H4 (cell line): ENCODE measurements at regions not wholly inside any gene's neighbourhood (a gene's known extent, or its start where the extent isn't known, plus 50 kb on each side); places are given as distances from the start of the nearest gene placed in this dataset.

ENCODE experiments used
- DNase-seq: peaks from one replicate; pipeline ENCODE4 v3.0.0-alpha.2; 2015; ENCODE audit warnings: low spot score

DNA sequence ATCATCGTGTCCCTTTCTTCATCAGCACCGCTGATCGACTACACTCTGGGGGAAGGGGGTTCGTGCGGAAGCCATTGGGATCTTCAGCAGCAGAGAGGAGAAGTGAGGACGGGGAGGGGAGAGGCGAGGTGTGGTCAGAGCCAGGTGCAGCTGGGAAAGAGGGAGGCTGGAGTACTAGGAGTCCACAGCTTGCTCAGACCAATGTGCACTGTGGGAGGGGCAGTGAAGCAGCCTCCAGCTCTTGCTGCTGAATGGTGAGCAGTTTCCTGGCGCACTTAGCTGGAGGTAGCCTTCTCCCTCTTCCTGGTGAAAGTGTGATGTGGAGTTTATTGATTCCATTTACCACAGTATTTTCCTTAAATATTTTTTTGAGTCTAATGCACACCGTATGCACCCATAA, 99.0 kb upstream of the NECTIN1 start:
- DNase-seq, result no peak

DNA sequence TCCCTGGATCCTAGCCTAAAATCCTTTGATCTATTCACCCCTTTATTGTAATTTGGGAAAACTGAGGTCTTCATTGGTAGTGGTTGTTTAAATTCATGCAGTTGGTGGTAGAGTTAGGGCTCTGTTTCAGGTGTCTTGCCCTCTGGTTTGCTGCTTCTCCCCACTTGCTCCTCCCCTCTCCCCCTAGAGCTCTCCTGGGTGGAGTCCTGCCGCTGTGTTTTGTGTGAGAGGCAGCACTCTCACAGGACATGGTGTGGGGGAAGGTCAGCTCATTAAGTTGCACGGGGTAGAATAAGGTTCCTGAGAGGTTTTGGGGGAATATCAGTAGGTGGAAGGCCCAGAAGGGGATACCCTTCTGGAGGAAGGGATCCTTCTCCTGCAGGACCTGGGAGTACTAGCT, 98.1 kb upstream of the NECTIN1 start:
- DNase-seq, result no peak

DNA sequence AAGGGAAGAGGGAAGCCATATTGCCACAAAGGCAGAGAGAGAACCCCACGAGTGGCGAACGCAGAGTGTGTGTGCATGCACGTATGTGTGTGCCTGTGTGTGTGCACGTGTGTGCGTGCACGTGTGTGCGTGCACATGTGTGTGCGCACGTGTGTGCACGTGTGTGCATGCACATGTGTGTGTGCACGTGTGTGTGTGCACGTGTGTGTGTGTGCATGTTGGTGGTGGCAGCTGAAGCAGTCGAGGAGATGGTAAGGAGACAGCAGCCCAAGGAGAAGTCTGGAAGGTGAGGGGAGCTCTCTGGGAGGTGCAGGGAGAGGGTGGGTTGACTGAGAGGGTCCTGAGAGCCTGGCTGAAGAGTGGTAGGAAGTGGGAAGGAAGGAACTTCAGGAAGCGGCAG, 94.1 kb upstream of the NECTIN1 start:
- no peak for DNase-seq

DNA sequence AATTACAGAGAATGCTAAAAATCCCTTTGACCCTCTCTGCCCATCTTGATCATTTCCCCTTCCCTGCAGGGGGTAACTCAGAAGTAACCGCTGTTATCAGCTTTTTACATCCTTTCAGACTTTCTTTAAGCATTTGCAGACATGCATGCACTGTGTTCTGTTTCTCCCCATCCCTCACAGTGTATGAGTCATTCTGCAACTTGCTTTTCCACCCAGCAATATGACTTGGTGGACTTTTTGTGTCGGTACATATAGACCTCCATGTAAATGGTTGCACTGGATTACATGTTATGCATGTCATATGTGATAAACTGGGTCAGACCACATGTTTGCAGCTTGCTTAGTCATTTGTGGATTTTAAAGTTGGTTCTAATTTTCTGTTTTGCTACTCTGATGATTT, 87.7 kb upstream of the NECTIN1 start:
- no peak for DNase-seq

DNA sequence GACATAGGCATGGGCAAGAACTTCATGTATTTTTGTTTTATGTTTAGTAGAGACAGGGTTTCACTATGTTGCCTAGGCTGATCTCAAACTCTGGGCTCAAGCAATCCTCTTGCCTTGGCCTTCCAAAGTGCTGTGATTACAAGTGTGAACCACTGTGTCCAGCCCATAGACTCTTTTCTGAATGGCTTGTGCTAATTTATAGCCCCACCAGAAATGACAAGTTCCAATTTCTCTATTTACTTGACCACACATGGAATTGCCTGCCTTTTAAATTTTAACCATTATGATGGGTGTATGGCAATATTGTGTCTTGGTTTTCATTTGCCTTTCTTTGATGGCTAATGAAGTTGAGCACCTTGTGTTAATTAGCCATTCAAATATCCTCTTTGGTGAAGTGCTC, 85.8 kb upstream of the NECTIN1 start:
- DNase-seq, result no peak

DNA sequence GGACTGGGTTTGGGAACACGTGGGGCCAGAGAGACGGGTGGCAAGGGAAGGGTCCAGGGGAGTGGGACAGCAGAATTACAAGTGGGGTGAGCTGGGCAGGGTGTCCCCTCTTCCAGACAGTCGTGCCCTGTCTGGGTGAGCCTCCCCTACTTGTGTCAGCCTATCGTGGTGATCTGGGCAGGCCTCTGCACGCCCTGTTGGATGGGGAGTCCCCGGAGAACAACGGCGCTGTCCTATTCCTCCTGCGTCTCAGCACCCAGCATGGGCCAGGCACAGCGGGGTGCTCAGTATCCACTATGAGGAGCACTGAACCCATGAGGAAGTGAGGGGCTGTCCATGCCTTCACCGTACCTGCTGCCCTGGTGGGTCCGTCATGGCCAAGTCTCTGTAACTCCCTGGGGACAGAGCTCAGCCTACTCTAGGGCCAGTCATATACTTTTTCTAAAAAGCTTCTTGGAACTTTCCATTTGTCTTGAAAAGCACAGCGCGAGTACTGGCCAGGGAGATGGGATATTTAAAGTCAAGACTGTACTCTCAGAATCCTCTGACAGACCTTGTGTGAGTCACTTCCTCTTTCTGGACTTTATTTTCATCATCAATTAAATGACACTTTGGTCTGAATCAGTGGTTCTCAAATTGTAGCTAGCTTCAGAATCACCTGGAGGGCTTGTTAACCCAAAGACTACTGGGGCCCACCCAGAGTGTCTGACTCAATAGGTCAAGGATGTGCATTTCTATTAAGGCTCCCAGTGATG, 81.7 kb upstream of the NECTIN1 start:
- DNase-seq, result no peak

DNA sequence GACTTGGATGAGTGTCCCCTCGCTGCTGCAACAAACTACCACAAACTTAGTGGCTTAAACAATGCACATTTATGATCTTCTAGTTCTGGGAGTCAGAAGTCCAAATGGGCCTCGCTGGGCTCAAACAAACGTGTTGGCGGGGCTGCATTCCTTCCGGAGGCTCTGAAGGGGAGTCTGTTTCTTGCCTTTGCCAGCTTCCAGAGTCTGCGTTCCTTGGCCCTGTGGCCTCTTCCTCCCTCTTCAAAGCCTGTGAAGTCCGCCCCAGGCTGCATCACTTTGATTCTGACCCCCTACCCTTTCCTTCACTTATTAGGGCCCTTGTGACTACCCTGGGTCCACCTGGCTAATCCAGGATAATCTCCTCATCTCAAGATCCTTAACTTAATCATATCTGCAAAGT, 80.3 kb upstream of the NECTIN1 start:
- DNase-seq, result no peak

DNA sequence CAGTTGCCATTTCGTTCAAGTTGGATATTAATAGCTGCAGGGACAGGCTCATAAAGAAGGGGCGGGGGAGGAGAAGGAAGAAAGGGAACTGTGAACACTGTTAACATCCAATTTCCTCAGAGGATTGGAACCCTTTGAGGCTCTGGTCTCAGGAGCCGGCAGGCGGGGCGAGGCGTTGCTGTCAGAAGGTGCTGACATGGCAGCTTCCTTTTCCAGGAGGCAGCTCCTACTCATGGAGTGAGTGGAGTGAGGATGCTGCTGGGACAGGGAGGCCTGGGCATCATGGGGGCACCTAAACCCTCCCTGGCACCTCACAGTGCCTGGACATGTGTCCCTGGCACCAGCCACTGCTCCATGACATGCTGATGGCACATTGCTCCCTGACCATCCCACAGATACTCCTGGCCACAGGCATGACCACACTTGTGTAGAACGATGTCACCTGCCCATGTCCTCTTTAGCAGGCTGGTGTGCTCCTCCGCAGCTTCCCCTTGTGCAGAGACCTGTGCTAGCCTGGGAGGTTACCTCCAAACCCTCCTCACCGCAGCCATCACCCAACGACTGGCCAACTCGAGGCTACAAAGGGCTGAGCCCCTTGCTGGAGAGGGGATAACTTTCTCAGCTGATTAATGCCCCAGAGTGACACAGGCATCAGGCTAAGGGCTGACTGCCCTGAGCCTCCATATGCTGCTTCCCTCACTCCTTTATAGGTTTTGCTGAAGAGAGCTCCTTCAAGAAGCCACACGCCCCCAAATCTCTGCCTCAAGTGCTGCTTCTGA, 79.6 kb upstream of the NECTIN1 start:
- DNase-seq, result no peak

DNA sequence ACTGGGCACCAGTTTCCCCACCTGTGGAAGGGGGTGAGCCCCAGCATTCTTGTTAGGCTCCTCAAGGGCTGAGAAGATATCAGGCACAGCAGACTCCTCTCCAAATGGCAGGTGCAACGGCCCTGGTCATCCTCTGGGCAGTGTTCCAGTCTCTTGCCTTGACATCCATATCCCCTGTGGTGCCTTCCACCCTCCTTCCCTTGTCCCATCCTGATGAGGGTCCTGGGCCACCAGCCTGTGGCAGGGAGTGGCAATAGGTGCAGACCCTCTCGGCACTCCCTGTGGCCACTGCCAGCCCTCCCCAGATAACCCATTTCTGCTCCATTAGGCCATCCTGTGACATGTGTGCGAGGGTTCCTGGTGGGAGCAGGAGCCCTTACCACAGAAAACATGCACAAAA, 78.8 kb upstream of the NECTIN1 start:
- no peak for DNase-seq

DNA sequence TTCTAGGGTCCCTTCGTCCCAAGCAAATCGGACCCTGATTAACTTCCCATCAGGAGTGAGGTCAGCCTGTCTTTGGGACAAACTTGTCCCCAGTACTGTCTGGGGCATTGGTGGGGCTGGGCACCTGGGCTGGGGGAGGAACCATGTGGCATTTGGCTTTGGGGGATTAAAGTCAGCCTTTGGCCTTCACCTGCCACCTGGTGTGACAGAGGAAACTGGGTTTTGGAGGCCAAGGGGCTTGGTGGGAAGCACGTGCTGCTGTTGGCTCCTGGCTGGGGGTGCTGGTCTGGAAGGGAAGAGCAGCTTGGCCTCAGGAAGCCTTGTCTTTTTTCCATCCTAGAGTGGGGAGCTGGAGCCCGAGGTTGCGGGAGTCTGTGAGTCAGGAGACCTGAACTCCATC, 78.4 kb upstream of the NECTIN1 start:
- no peak for DNase-seq

DNA sequence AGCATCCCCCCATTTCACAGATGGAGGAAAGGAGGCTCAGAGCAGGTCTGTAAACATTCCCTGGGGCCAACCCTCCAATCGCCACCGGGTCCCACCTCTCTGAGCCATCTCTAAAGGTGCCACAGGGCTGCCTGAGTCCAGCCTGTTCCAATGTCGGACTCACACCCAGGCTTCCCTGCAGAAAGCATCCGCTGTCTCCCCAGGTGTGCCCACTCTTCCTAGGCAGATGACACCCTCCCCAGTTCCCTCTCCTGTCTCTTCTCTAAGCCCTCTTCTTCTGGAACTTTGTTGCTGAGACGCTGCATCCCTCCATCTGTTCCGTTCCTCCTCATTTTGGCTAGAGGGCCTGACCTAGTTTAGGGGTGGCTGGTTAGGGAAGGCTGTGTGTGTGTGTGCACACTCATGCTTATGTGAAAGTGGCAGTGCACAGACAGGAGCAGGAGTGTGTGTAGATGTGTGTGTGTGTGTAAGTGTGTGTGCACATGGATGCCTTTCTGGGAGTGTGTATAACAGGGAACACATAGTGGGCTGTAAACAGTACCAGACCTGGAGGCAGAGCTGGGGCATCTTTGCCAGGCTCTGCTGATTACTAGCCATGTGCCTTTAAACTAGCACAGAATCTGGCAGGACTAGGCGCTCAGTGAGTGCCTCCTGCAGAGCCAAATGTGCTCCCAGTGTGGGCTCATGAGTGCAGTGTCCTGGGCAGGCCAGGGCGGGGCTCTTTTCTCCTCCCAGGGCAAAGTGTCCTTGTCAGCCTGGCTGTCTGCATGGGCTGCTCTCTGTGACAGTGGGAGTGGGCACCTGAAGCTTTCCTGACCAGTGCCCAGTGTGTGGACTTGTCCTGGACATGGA, 77.3 kb upstream of the NECTIN1 start:
- DNase-seq, result no peak

DNA sequence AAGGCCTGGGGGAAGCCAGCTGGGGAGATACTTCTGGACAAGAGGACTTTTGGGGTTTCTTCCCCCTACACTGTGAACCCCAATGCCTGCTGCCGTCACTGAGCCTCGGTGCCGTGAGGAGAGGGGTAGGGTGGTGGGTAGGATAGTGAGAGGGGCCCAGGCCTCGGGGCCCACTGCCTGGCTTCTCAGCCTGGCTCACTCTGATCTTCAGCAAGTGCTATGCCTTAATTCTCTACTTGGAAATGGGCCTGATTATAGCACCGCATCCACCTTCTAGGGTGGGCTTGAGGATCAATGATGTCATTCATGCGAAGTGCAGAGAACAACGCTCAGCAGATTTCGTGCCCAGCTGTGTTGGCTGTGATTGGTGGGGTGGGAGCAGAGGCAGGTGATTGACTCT, 76.7 kb upstream of the NECTIN1 start:
- DNase-seq, result no peak

DNA sequence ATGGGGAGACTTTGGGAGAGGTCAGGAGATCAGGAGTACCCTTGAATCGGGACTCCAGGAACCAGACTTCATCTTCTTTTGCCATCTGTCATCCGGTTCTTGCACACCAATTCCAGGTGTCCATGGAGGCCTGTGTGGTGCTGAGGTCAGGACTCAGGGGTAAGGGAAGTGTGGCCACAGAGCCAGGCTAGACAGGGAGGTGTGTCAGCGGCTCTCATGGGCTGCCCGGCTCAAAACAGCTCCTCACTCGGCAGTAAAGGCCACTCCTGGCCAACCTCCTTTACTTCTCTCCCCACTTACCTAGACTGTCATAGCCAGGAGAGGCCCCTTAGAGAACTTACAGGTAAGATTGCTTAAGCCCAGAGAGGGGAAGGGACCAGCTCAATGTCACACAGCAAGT, 75.7 kb upstream of the NECTIN1 start:
- DNase-seq, result no peak

DNA sequence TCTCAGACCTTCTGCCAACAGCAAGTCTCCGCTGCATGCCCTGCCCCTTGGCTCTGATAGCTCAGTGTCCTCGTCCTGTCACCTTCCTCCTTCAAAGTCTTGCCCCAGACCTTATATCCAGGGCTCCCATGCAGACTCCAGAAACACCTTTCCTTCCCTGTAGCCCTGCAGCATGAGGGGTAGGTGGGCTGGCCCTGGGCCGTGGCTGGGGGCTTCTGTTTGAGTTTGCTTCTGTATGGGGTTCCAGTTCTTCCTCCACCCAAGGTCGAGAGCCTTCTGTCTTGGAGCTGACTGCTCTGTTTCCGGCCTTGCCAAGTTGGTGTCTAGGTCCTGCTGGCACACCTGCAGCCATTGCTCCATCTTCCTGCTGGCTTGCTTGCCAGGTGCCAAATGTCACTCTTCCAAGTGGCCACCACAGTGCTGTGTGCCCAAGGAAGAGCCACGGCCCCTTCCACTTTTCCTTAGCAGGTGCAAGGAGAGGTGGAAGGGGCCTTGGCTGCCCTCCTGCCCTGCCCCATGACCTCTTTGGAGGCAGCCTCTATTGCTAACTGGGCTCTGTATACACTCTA, 74.8 kb upstream of the NECTIN1 start:
- DNase-seq, result no peak

DNA sequence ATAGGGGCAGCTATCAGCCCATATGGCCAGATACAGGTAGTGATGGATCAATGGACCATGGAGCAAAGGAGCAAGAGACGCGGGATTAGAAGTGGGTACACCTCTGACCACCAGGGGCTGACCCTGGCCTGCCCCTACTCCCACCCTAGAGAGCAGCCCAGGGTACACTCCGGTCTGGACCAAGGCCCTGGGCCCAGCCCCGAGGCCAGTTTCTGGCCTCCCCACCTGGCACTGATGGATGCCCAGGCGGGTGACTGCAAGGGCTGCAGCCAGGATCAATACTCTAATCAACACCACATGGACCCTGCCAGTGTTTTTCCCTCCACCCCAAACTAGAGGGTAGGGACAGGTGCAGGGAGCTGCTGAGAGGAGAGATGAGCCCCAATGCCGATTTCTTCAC, 74.1 kb upstream of the NECTIN1 start:
- no peak for DNase-seq

DNA sequence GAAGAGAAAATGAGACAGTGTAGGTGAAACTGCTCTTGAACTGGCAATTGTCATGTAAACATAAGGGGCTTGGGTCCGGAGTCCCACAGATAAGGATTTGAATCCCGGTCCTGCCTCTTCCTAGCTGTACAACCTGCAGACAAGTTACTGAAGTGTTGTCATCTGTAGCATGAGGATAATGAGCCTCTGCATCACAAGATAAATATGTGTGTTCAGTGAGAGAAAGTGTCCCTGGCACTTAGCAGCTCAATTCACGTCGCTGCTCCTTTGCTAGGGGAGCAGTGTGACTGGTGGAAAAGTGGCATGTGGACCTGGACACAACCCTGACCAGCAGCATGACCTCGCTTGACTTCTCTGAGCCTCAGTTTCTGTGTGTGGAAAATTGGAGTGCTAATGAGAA, 73.7 kb upstream of the NECTIN1 start:
- no peak for DNase-seq

DNA sequence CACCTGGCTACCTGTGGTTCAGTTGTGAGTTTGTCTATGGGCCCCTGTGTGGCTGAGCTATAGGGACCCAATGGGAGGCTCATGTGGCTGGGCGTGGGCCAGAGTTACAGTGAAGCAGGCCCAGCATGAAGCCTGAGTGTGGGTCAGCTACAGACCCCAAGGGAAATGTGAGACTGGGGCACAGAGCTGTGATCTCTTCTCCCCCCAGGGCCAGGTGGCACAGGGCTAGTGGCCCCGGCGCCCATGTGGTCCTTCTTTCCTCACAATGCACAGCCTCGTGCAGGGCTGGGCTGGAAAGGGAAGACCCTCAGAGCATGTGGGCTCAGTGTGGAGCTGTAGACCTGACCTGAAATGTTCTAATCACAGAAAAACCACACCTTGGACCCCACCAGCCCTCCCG, 71.6 kb upstream of the NECTIN1 start:
- DNase-seq, result no peak

DNA sequence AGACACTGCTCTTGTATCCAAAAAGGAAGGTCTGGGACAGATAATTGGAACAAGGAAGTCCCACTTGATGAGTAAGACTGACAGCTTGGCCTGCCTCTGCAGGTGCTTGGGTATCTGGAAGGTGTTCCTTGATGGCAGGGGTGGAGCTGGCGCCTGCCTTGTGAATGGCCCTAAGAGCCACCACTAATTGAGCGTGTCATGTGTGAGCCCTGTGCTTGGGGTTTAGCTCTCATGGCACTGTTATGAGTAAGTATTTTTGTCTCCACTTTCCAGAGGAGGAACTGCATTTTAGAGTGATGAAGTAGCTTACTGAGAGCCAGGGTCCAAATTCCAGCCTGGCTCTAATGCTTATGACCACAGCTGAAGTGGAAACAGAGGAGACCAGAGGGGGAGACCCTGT, 71.2 kb upstream of the NECTIN1 start:
- no peak for DNase-seq

DNA sequence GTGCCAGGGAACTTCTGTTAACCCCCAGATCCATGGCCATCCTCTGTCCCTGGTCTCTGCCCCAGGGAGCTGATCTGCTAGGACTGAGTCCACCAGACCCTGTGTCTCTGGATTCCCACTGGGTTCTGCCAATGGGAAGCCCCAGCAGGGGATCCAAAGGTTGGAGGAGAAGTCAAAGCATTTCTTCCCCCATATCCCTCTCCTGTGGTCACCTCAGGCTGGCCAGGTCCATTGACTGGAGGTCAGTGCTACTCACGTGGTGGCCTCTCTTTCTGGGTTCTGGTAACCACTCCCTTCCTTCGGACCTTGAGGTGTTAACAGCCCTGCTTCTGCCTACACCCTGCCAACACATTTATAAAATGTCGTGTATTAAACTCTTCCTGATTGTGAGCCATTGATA, 69.7 kb upstream of the NECTIN1 start:
- DNase-seq, result no peak

DNA sequence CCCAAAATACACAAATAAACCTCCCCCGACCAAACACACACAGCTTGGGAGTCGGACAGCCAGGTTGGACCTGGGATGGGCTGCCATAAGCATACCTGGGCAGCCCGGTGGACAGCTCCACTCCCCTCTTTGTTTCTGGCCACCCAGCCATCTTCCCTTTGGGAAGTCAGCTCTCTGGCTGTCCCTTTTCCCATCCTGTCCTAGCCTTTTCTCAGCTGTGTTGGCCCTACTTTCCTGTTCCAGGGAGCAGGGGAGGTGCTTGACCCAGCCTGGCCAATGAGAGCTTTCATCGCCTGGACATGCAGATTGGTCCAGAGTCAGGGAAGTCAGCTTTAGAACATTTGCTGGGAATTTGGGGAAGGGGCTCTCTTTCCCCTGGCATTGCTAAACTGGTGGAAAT, 68.7 kb upstream of the NECTIN1 start:
- DNase-seq, result no peak

DNA sequence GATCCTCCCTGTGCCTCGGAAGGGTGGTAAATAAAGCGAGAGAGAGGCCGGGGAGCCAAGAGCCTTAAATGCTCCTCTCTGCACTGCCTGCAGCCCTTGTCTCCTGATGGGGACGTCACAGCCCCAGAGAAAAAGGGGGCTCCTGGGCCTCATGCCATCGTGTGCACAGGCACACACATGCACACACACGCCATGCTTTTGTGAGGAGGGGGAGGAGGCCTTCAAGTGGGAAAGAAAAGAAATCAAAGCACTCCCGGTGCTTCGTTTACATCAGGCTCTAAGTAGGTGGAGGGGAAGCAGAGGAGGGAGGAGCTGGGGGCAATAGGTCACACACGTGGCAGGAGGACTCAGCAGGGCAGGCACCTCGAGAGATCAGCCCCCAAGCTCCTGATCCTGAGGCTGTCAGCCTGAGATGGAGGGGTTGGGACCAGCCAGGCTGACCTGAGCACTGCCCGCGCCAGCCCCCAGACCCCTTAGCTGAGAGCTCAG, 68.2 kb upstream of the NECTIN1 start:
- DNase-seq, result no peak

DNA sequence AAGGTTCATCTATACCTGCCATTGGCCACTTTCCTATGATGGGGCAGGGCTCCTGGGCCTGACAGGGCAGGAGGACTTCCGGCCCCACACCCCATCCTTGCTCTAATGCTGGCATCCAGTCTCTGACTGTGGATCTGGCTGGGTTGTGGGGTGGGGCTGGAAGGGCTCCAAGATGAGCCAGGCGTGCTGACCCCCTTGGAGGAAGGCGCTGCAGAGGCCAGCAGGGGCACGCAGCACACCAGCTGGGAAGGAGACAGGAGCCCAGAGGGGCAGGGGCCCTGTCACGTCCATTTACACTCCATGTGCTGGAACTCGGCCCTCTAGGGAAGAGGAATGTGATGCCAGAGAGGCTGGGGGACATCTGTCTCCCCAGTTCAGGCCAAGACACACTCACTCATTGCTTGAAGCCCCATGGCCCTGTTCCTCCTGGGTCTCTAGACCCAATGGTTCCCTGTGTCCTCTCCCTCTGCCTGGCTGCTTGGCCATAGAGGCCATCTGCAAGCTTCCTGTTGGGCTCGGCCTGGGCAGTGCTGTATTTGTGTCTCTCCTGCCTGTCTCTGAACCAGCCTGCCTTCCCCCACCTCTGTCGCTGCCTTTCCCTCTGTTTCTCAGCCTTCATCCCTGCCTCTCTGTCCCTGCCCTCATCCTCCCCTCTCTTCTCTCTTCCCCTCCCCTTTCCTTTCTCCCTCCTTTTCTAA, 67.5 kb upstream of the NECTIN1 start:
- DNase-seq, result no peak
